Activated CD4-positive, alpha-beta memory T cell treated with anti-CD3 and anti-CD28 coated beads for 36 hours (primary cell): ENCODE measurements at regions not wholly inside any gene's neighbourhood (a gene's known extent, or its start where the extent isn't known, plus 50 kb on each side); places are given as distances from the start of the nearest gene placed in this dataset.
"Not testable (repeated sequence)": the region's sequence is repeated elsewhere in the genome, so short reads cannot be mapped to it uniquely, and the experiment has no call there.

Experiments
- CTCF ChIA-PET: fragments of 350-600 bp; sonication (Branson Sonifier 250); formaldehyde crosslinking; loops from one replicate; lab custom pipeline; 2021; ENCODE audit warnings: antibody characterized with exemption, inconsistent platforms; lab: Charles Lee
- POLR2A ChIA-PET: fragments of 350-600 bp; sonication (Branson Sonifier 250); formaldehyde crosslinking; loops from one replicate; lab custom pipeline; 2021; ENCODE audit warnings: antibody characterized with exemption; lab: Charles Lee
- DNase-seq: peaks from one replicate; pipeline ENCODE4 v3.0.0-alpha.2; 2020
- H3K27ac Mint-ChIP-seq: one replicate; pipeline ENCODE4 v1.8.0; 2021; ENCODE audit warnings: mixed read lengths
- H3K27me3 Mint-ChIP-seq: one replicate; pipeline ENCODE4 v1.8.0; 2021; ENCODE audit warnings: mixed read lengths
- H3K36me3 Mint-ChIP-seq: one replicate; pipeline ENCODE4 v1.8.0; 2021; ENCODE audit warnings: mixed read lengths
- H3K4me1 Mint-ChIP-seq: one replicate; pipeline ENCODE4 v1.8.0; 2021; ENCODE audit warnings: low read depth, mixed read lengths
- H3K4me3 Mint-ChIP-seq: one replicate; pipeline ENCODE4 v1.8.0; 2021; ENCODE audit warnings: mild to moderate bottlenecking, mixed read lengths
- H3K9me3 Mint-ChIP-seq: one replicate; pipeline ENCODE4 v1.8.0; 2021; ENCODE audit warnings: mixed read lengths
- intact Hi-C: fragments of 100-400 bp; cut with micrococcal nuclease; formaldehyde crosslinking; loops from one replicate; pipeline ENCODE4 v1.15.1; 2023

GRCh38 chr19:27708986-27709385 lies 1504.0 kb downstream of the UQCRFS1 start:
- H3K4me1 Mint-ChIP-seq, H3K27me3 Mint-ChIP-seq: not testable (repeated sequence)
- H3K9me3 Mint-ChIP-seq = peaks cover 29% of the 10 kb centered on the region

GRCh38 chr19:27707026-27707425 lies 1505.9 kb downstream of the UQCRFS1 start:
- H3K4me3 Mint-ChIP-seq, H3K27ac Mint-ChIP-seq, H3K4me1 Mint-ChIP-seq, intact Hi-C loops, POLR2A ChIA-PET, DNase-seq, CTCF ChIA-PET, H3K27me3 Mint-ChIP-seq, H3K36me3 Mint-ChIP-seq: not testable (repeated sequence)
- peaks cover 21% of the 10 kb centered on the region for H3K9me3 Mint-ChIP-seq

More at GRCh38 chr19:27708986-27709385, 1504.0 kb downstream of the UQCRFS1 start:
- intact Hi-C loops, DNase-seq, H3K36me3 Mint-ChIP-seq, H3K27ac Mint-ChIP-seq, POLR2A ChIA-PET, H3K4me3 Mint-ChIP-seq, CTCF ChIA-PET: not testable (repeated sequence)

- intact Hi-C loops = no loop called here
- DNase-seq = no peak
- Mint-ChIP-seq H3K9me3 (peaks cover 14% of the 10 kb centered on the region), H3K27ac (no peak overlapping the region), H3K4me1 (no peaks in the 10 kb centered on the region), H3K4me3 (no peak overlapping the region), H3K27me3 (no peaks in the 10 kb centered on the region), H3K36me3 (no peaks in the 10 kb centered on the region)
- POLR2A ChIA-PET = no interaction called here
- CTCF ChIA-PET = no interaction called here
Observed at GRCh38 chr19:27705896-27706295, 1507.1 kb downstream of the UQCRFS1 start.

GRCh38 chr19:27694361-27695055 lies 1518.4 kb downstream of the UQCRFS1 start:
- POLR2A ChIA-PET = no interaction called here
- Mint-ChIP-seq H3K36me3 (no peaks in the 10 kb centered on the region), H3K27me3 (no peaks in the 10 kb centered on the region), H3K27ac (no peak overlapping the region), H3K4me3 (no peak overlapping the region), H3K4me1 (no peaks in the 10 kb centered on the region), H3K9me3 (peaks cover 56% of the 10 kb centered on the region)
- no peak for DNase-seq
- CTCF ChIA-PET = no interaction called here
- intact Hi-C loops = no loop called here

GRCh38 chr19:27691991-27692390 lies 1521.0 kb downstream of the UQCRFS1 start:
- ChIA-PET POLR2A (no interaction called here), CTCF (no interaction called here)
- peaks cover 42% of the 10 kb centered on the region for H3K9me3 Mint-ChIP-seq
- no peak for DNase-seq
- H3K27me3 Mint-ChIP-seq = no peaks in the 10 kb centered on the region
- intact Hi-C loops = no loop called here
- no peaks in the 10 kb centered on the region for H3K4me1 Mint-ChIP-seq
- H3K36me3 Mint-ChIP-seq = no peaks in the 10 kb centered on the region
- no peak overlapping the region for H3K4me3 Mint-ChIP-seq
- no peak overlapping the region for H3K27ac Mint-ChIP-seq

- intact Hi-C loops = no loop called here
- peaks cover 30% of the 10 kb centered on the region for H3K9me3 Mint-ChIP-seq
- no peak for DNase-seq
- no peaks in the 10 kb centered on the region for H3K27me3 Mint-ChIP-seq
- ChIA-PET CTCF (no interaction called here), POLR2A (no interaction called here)
- no peak overlapping the region for H3K27ac Mint-ChIP-seq
- no peak overlapping the region for H3K4me3 Mint-ChIP-seq
- no peaks in the 10 kb centered on the region for H3K36me3 Mint-ChIP-seq
- H3K4me1 Mint-ChIP-seq = no peaks in the 10 kb centered on the region
Observed at GRCh38 chr19:27689734-27690241, 1523.2 kb downstream of the UQCRFS1 start.

GRCh38 chr19:27684293-27684692 lies 1528.7 kb downstream of the UQCRFS1 start:
- Mint-ChIP-seq H3K4me3 (no peak overlapping the region), H3K36me3 (no peaks in the 10 kb centered on the region), H3K4me1 (no peaks in the 10 kb centered on the region), H3K27me3 (no peaks in the 10 kb centered on the region), H3K27ac (no peak overlapping the region), H3K9me3 (peaks cover 19% of the 10 kb centered on the region)
- intact Hi-C loops = no loop called here
- ChIA-PET CTCF (no interaction called here), POLR2A (no interaction called here)
- no peak for DNase-seq

GRCh38 chr19:27681972-27682371 lies 1531.0 kb downstream of the UQCRFS1 start:
- intact Hi-C loops = no loop called here
- no peaks in the 10 kb centered on the region for H3K36me3 Mint-ChIP-seq
- POLR2A ChIA-PET = no interaction called here
- no peaks in the 10 kb centered on the region for H3K27me3 Mint-ChIP-seq
- H3K4me1 Mint-ChIP-seq = no peaks in the 10 kb centered on the region
- no peak overlapping the region for H3K27ac Mint-ChIP-seq
- DNase-seq = no peak
- H3K9me3 Mint-ChIP-seq = peaks cover 40% of the 10 kb centered on the region
- no peak overlapping the region for H3K4me3 Mint-ChIP-seq
- CTCF ChIA-PET = no interaction called here

- Mint-ChIP-seq H3K27ac (no peak overlapping the region), H3K27me3 (no peaks in the 10 kb centered on the region), H3K4me1 (no peaks in the 10 kb centered on the region), H3K36me3 (no peaks in the 10 kb centered on the region), H3K4me3 (no peak overlapping the region), H3K9me3 (peaks cover 59% of the 10 kb centered on the region)
- intact Hi-C loops = no loop called here
- POLR2A ChIA-PET = no interaction called here
- no peak for DNase-seq
- CTCF ChIA-PET = no interaction called here
Observed at GRCh38 chr19:27679905-27680304, 1533.0 kb downstream of the UQCRFS1 start.

- peaks cover 56% of the 10 kb centered on the region for H3K9me3 Mint-ChIP-seq
- ChIA-PET POLR2A (no interaction called here), CTCF (no interaction called here)
- H3K36me3 Mint-ChIP-seq = no peaks in the 10 kb centered on the region
- no peak for DNase-seq
- no peaks in the 10 kb centered on the region for H3K27me3 Mint-ChIP-seq
- no peak overlapping the region for H3K27ac Mint-ChIP-seq
- H3K4me1 Mint-ChIP-seq = no peaks in the 10 kb centered on the region
- no peak overlapping the region for H3K4me3 Mint-ChIP-seq
- intact Hi-C loops = no loop called here
Observed at GRCh38 chr19:27679399-27679798, 1533.6 kb downstream of the UQCRFS1 start.

- CTCF ChIA-PET = no interaction called here
- H3K36me3 Mint-ChIP-seq = no peaks in the 10 kb centered on the region
- intact Hi-C loops = no loop called here
Observed at GRCh38 chr19:27676877-27677276, 1536.1 kb downstream of the UQCRFS1 start.

GRCh38 chr19:27676334-27676733 lies 1536.6 kb downstream of the UQCRFS1 start:
- DNase-seq = no peak
- no peaks in the 10 kb centered on the region for H3K4me1 Mint-ChIP-seq
- no peak overlapping the region for H3K27ac Mint-ChIP-seq
- H3K4me3 Mint-ChIP-seq = no peak overlapping the region
- H3K27me3 Mint-ChIP-seq = no peaks in the 10 kb centered on the region
- H3K9me3 Mint-ChIP-seq = peaks cover 76% of the 10 kb centered on the region
- no peaks in the 10 kb centered on the region for H3K36me3 Mint-ChIP-seq
- ChIA-PET CTCF (no interaction called here), POLR2A (no interaction called here)
- intact Hi-C loops = no loop called here

More at GRCh38 chr19:27676877-27677276, 1536.1 kb downstream of the UQCRFS1 start:
- Mint-ChIP-seq H3K4me1 (no peaks in the 10 kb centered on the region), H3K4me3 (no peak overlapping the region), H3K9me3 (peaks cover 75% of the 10 kb centered on the region), H3K27me3 (no peaks in the 10 kb centered on the region), H3K27ac (no peak overlapping the region)
- no peak for DNase-seq
- POLR2A ChIA-PET = no interaction called here

GRCh38 chr19:27675771-27676170 lies 1537.2 kb downstream of the UQCRFS1 start:
- Mint-ChIP-seq H3K4me1 (no peaks in the 10 kb centered on the region), H3K9me3 (peaks cover 80% of the 10 kb centered on the region), H3K27me3 (no peaks in the 10 kb centered on the region), H3K4me3 (no peak overlapping the region), H3K36me3 (no peaks in the 10 kb centered on the region), H3K27ac (no peak overlapping the region)
- DNase-seq = no peak
- ChIA-PET CTCF (no interaction called here), POLR2A (no interaction called here)
- intact Hi-C loops = no loop called here
